ENCODE measurements at regions not wholly inside any gene's neighbourhood (a gene's known extent, or its start where the extent isn't known, plus 50 kb on each side); places are given as distances from the start of the nearest gene placed in this dataset.

- H3K27ac Mint-ChIP-seq (ENCODE audit: low read depth): no peak overlapping the region
Measured at GRCh38 chr17:77419547-77420094, 278.9 kb downstream of the SEC14L1 start.

GRCh38 chr17:77420095-77420803 lies 279.5 kb downstream of the SEC14L1 start:
- H3K27me3 Mint-ChIP-seq: no peaks in the 10 kb centered on the region
- H3K4me3 Mint-ChIP-seq: peak overlapping the region; percentile 71
- ATAC-seq (replicated peaks; ENCODE audit: extremely low read depth, poor library complexity, severe bottlenecking): no peak
- H3K4me1 Mint-ChIP-seq: peaks cover 48% of the 10 kb centered on the region
- peak overlapping the region; percentile 81 for H3K27ac Mint-ChIP-seq (ENCODE audit: low read depth)
- peaks cover 13% of the 10 kb centered on the region for H3K36me3 Mint-ChIP-seq (ENCODE audit: insufficient read depth)
- DNase-seq (ENCODE audit: low spot score in 2 of 2): no peak
- H3K9me3 Mint-ChIP-seq: no peaks in the 10 kb centered on the region

More at GRCh38 chr17:77419547-77420094, 278.9 kb downstream of the SEC14L1 start:
- Mint-ChIP-seq H3K27me3 (no peaks in the 10 kb centered on the region), H3K36me3 (ENCODE audit: insufficient read depth) (peaks cover 14% of the 10 kb centered on the region), H3K4me3 (peak overlapping the region; percentile 71), H3K9me3 (no peaks in the 10 kb centered on the region), H3K4me1 (peaks cover 48% of the 10 kb centered on the region)
- ATAC-seq (replicated peaks; ENCODE audit: extremely low read depth, poor library complexity, severe bottlenecking) (no peak), DNase-seq (ENCODE audit: low spot score in 2 of 2) (no peak)

DNA sequence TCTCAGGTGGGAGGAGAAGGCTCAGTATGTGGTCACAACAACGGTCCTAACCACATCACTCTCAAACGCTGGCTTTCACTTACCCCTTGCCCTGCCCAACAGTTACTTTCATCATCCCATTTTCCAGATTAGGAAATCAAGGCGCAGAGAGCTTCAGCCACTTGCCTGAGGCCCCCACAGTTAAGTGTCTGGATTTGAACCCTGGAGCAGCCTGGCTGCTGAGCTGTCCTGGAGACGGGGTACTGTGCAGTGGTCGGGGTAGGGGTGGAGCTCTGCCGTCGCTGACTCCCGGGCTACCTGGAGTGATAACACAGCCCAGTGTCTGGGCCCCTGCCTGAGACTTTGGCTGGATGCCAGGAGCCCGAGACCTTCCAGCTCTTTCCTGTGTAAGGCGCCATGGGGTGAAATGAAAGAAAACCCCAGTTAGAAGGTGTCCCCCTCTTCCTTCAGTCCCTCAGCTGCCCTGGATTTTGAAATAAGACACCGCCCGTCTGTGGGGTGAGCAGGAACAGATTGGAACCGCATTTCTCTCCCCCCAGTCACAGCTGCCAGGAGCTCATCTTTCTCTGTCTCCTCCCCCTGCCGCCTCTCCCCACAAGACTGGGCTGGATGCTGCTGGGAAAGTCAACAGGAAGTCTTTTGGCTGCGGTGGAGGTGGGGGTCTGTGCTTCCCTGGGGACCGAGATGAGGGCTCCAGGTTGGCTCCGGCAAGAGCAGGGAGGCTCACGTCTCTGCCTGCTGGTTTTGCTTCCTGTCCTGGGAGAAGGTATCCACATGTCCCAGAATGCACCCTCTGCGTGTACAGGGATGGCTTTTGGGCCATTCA lies 280.2 kb downstream of the SEC14L1 start:
- peaks cover 15% of the 10 kb centered on the region for H3K36me3 Mint-ChIP-seq (ENCODE audit: insufficient read depth)
- H3K4me3 Mint-ChIP-seq: peak overlapping the region; percentile 71
- no peaks in the 10 kb centered on the region for H3K27me3 Mint-ChIP-seq
- ATAC-seq (replicated peaks; ENCODE audit: extremely low read depth, poor library complexity, severe bottlenecking): peak; percentile 77
- peak in 1 of 2 donors; percentile 41 for DNase-seq (ENCODE audit: low spot score in 2 of 2)
- H3K9me3 Mint-ChIP-seq: no peaks in the 10 kb centered on the region
- H3K27ac Mint-ChIP-seq (ENCODE audit: low read depth): peak overlapping the region; percentile 81
- H3K4me1 Mint-ChIP-seq: peaks cover 42% of the 10 kb centered on the region

- Mint-ChIP-seq H3K9me3 (no peaks in the 10 kb centered on the region), H3K4me1 (peaks cover 40% of the 10 kb centered on the region), H3K4me3 (peak overlapping the region; percentile 71), H3K27ac (ENCODE audit: low read depth) (peak overlapping the region; percentile 81), H3K36me3 (ENCODE audit: insufficient read depth) (peaks cover 17% of the 10 kb centered on the region), H3K27me3 (no peaks in the 10 kb centered on the region)
- no peak for DNase-seq (ENCODE audit: low spot score in 2 of 2)
- no peak for ATAC-seq (replicated peaks; ENCODE audit: extremely low read depth, poor library complexity, severe bottlenecking)
Measured at GRCh38 chr17:77421630-77421972, 280.8 kb downstream of the SEC14L1 start.

- peaks cover 41% of the 10 kb centered on the region for H3K4me1 Mint-ChIP-seq
- DNase-seq (ENCODE audit: low spot score in 2 of 2) (no peak), ATAC-seq (replicated peaks; ENCODE audit: extremely low read depth, poor library complexity, severe bottlenecking) (no peak)
- H3K27me3 Mint-ChIP-seq: no peaks in the 10 kb centered on the region
- no peak overlapping the region for H3K4me3 Mint-ChIP-seq
- H3K36me3 Mint-ChIP-seq (ENCODE audit: insufficient read depth): peaks cover 16% of the 10 kb centered on the region
- peak overlapping the region; percentile 81 for H3K27ac Mint-ChIP-seq (ENCODE audit: low read depth)
- no peaks in the 10 kb centered on the region for H3K9me3 Mint-ChIP-seq
Measured at GRCh38 chr17:77422104-77422747, 281.5 kb downstream of the SEC14L1 start.

DNA sequence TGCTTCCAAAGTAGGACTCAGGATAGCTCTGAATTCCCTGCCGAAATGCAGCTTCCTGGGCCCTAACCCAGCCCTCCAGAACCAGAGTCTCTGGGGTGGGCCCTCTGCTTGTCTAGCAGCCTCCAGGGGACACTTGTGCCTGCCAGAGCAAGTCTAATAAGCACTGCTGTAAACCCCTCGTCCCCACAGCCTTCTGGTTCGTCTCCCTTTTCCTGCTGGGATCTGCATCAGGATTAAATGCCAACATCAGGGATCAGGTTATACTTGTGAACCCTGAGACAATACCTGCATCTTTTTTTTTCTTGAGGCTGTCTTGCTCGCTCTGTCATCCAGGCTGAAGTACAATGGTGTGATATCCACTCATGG lies 282.0 kb downstream of the SEC14L1 start:
- H3K27me3 Mint-ChIP-seq: no peaks in the 10 kb centered on the region
- peak overlapping the region; percentile 41 for H3K27ac Mint-ChIP-seq (ENCODE audit: low read depth)
- no peak for DNase-seq (ENCODE audit: low spot score in 2 of 2)
- peaks cover 16% of the 10 kb centered on the region for H3K36me3 Mint-ChIP-seq (ENCODE audit: insufficient read depth)
- no peak for ATAC-seq (replicated peaks; ENCODE audit: extremely low read depth, poor library complexity, severe bottlenecking)
- H3K4me1 Mint-ChIP-seq: peaks cover 44% of the 10 kb centered on the region
- no peak overlapping the region for H3K4me3 Mint-ChIP-seq
- H3K9me3 Mint-ChIP-seq: no peaks in the 10 kb centered on the region

DNA sequence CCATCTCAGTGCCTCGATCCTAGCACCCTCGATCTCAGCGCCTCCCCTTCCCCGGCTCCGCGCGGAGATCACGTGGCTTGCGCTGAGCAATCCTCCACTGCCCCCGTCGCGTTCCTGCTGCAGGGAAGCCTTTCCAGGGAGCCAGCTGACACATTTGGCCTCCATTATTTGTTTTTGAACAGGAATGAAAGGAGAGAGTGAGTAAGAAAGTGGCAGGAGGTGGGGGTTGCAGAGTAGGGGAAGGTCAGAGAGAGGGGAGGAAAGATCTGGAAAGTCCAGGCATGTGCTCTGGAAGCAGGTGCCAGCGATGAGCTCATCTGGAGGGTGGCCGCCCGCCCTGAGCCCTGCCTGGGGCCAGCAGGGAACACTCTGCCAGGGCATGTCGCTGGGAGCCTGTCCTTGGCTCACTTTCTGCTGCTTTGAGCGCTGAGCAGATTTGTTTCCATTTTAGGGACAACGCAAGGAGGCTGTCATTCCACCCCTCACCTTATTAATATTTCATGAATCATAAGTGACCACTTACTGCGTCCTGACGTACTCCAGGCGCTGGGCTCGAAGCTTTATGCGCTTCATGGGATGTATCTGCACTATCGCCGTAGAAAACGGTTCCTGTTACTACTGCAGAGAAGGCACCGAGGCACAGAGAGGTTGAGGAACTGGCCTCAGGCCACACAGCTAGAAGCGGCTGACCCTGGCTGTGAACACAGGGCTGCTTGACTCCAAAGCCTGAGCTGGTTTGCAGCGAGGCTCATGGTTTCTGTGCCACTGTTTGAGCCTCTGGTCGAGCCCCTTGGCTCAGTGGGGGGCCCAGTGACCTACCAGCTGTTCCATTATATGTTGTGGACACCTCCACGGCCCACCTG lies 283.1 kb downstream of the SEC14L1 start:
- Mint-ChIP-seq H3K36me3 (ENCODE audit: insufficient read depth) (peaks cover 13% of the 10 kb centered on the region), H3K9me3 (no peaks in the 10 kb centered on the region), H3K4me3 (no peak overlapping the region), H3K27ac (ENCODE audit: low read depth) (no peak overlapping the region), H3K27me3 (no peaks in the 10 kb centered on the region), H3K4me1 (peaks cover 48% of the 10 kb centered on the region)
- no peak for DNase-seq (ENCODE audit: low spot score in 2 of 2)
- ATAC-seq (replicated peaks; ENCODE audit: extremely low read depth, poor library complexity, severe bottlenecking): no peak

DNA sequence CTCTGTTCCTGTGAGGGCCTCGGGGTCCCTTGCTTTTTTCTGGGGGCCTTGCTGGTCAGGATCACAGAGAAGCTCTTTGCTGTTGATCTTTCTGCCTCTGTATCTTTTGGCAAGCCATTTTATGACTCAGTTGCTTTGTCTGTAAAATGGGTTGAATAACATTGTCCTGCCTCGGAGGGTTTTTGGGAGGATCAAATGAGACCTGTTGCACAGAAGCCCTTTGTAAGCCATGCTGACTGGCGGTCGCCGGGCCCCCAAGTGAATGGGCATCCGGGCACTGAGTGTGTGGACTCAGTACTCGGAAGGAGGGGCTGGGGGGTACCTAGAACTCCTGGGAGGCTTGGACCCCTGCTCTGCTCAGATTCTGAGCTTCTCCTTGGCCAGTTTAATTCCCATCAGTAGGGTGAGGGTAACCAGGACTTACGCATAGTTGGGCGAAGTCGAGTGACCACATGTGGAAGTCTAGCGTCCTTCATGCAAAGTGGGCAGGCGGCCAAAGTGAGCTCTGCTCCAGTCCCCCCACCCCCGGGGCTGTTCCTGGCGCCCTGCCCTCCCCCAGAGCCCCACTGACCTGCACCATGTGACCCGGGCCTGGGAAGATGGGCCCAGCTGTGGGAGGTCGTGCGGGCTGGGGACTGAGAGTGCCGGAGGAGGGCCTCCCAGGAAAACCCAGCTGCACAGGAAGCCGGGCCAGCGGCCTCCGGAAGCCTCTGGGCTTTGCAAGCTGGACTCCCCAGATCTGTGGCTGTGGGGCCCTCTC lies 284.0 kb downstream of the SEC14L1 start:
- no peaks in the 10 kb centered on the region for H3K27me3 Mint-ChIP-seq
- no peak overlapping the region for H3K4me3 Mint-ChIP-seq
- H3K4me1 Mint-ChIP-seq: peaks cover 55% of the 10 kb centered on the region
- ATAC-seq (replicated peaks; ENCODE audit: extremely low read depth, poor library complexity, severe bottlenecking): no peak
- no peak overlapping the region for H3K27ac Mint-ChIP-seq (ENCODE audit: low read depth)
- H3K36me3 Mint-ChIP-seq (ENCODE audit: insufficient read depth): peaks cover 16% of the 10 kb centered on the region
- no peak for DNase-seq (ENCODE audit: low spot score in 2 of 2)
- H3K9me3 Mint-ChIP-seq: no peaks in the 10 kb centered on the region

DNA sequence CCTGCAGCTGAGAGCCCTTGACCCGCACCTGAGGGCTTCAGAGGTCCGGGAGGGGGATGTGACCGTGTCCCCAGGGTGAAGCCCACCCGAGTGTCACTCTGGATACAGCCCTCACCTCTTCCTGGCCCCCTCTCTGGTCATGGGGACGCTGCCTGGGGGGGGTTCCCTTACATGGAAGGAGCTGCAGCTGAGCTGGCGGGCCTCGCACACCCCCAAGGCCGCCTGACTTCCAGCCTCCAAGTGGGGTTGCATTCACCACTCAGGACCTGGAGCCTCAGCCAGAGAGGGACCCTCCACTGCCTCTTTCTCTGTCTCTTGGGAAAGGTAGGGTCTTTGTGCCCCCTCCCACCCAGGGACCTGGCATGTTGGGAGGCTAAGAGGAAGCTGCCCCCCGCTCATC lies 284.6 kb downstream of the SEC14L1 start:
- no peak for ATAC-seq (replicated peaks; ENCODE audit: extremely low read depth, poor library complexity, severe bottlenecking)
- Mint-ChIP-seq H3K27me3 (no peaks in the 10 kb centered on the region), H3K36me3 (ENCODE audit: insufficient read depth) (peaks cover 14% of the 10 kb centered on the region), H3K27ac (ENCODE audit: low read depth) (peak overlapping the region; percentile 29), H3K9me3 (no peaks in the 10 kb centered on the region), H3K4me1 (peaks cover 55% of the 10 kb centered on the region), H3K4me3 (no peak overlapping the region)
- no peak for DNase-seq (ENCODE audit: low spot score in 2 of 2)

GRCh38 chr17:77425791-77426641 lies 285.2 kb downstream of the SEC14L1 start:
- H3K27ac Mint-ChIP-seq (ENCODE audit: low read depth): peak overlapping the region; percentile 73
- no peak for DNase-seq (ENCODE audit: low spot score in 2 of 2)
- no peaks in the 10 kb centered on the region for H3K27me3 Mint-ChIP-seq
- ATAC-seq (replicated peaks; ENCODE audit: extremely low read depth, poor library complexity, severe bottlenecking): peak; percentile 26
- no peaks in the 10 kb centered on the region for H3K9me3 Mint-ChIP-seq
- peaks cover 53% of the 10 kb centered on the region for H3K4me1 Mint-ChIP-seq
- H3K36me3 Mint-ChIP-seq (ENCODE audit: insufficient read depth): peaks cover 14% of the 10 kb centered on the region
- no peak overlapping the region for H3K4me3 Mint-ChIP-seq
